ENCODE measurements at regions not wholly inside any gene's neighbourhood (a gene's known extent, or its start where the extent isn't known, plus 50 kb on each side); places are given as distances from the start of the nearest gene placed in this dataset.

- Histone ChIP-seq H3K9me3 (ENCODE audit: control insufficient read depth, low read depth, low read length) (no peaks in the 10 kb centered on the region), H3K4me2 (ENCODE audit: control insufficient read depth, extremely low read depth, insufficient read depth, low read depth, low read length) (no peak overlapping the region), H3K9me1 (ENCODE audit: control insufficient read depth, extremely low read depth, insufficient read depth, low read length) (no peaks in the 10 kb centered on the region), H3K4me1 (ENCODE audit: control insufficient read depth, extremely low read depth, insufficient read depth, low read length) (no peaks in the 10 kb centered on the region), H2AFZ (ENCODE audit: control insufficient read depth, low read length) (no peak overlapping the region), H3K4me3 (ENCODE audit: control insufficient read depth in 2 of 3, extremely low read depth in 1 of 3, insufficient read depth in 2 of 3, low read depth in 1 of 3, low read length in 3 of 3) (no peak overlapping the region), H3K27me3 (ENCODE audit: control insufficient read depth, extremely low read depth, insufficient read depth, low read length) (no peaks in the 10 kb centered on the region), H4K20me1 (ENCODE audit: control insufficient read depth, extremely low read depth, insufficient read depth, low read length) (no peaks in the 10 kb centered on the region), H3K27ac (ENCODE audit: control insufficient read depth, insufficient read depth, low read length) (no peak overlapping the region), H3K79me2 (ENCODE audit: control insufficient read depth, insufficient read depth, low read length) (no peaks in the 10 kb centered on the region), H3K36me3 (ENCODE audit: control insufficient read depth in 2 of 2, extremely low read depth in 1 of 2, insufficient read depth in 2 of 2, low read length in 2 of 2) (no peaks in the 10 kb centered on the region), H3K9ac (ENCODE audit: control insufficient read depth, extremely low read depth, insufficient read depth, low read length) (no peak overlapping the region)
- FAIRE-seq (no peak), DNase-seq (ENCODE audit: low read depth, low spot score) (no peak)
- no peak for TF ChIP-seq EZH2 (IDR thresholded peaks at IDR 0.05; ENCODE audit: low read length)
- TF ChIP-seq, protein P1, sequence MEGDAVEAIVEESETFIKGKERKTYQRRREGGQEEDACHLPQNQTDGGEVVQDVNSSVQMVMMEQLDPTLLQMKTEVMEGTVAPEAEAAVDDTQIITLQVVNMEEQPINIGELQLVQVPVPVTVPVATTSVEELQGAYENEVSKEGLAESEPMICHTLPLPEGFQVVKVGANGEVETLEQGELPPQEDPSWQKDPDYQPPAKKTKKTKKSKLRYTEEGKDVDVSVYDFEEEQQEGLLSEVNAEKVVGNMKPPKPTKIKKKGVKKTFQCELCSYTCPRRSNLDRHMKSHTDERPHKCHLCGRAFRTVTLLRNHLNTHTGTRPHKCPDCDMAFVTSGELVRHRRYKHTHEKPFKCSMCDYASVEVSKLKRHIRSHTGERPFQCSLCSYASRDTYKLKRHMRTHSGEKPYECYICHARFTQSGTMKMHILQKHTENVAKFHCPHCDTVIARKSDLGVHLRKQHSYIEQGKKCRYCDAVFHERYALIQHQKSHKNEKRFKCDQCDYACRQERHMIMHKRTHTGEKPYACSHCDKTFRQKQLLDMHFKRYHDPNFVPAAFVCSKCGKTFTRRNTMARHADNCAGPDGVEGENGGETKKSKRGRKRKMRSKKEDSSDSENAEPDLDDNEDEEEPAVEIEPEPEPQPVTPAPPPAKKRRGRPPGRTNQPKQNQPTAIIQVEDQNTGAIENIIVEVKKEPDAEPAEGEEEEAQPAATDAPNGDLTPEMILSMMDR (optimal IDR thresholded peaks at IDR 0.05 in 1 of 3, IDR thresholded peaks at IDR 0.05 in 1 of 3, conservative IDR thresholded peaks at IDR 0.05 in 1 of 3; ENCODE audit: extremely low read depth in 1 of 3, insufficient read depth in 2 of 3, low read length in 3 of 3), result no peak
- dilution Hi-C loops (cut with MboI; ENCODE audit: extremely low pct_ligation_motif_present, low sequenced_read_pairs), result no loop called here
Observed at GRCh38 chr10:10897400-10897799, 120.3 kb upstream of the CELF2 start.

GRCh38 chr10:10901906-10902305, 115.8 kb upstream of the CELF2 start:
- no peak overlapping the region for H3K4me2 ChIP-seq (ENCODE audit: control insufficient read depth, extremely low read depth, insufficient read depth, low read depth, low read length)
- H3K27me3 ChIP-seq (ENCODE audit: control insufficient read depth, extremely low read depth, insufficient read depth, low read length), result no peaks in the 10 kb centered on the region
- H3K4me1 ChIP-seq (ENCODE audit: control insufficient read depth, extremely low read depth, insufficient read depth, low read length), result no peaks in the 10 kb centered on the region
- TF ChIP-seq, protein P1 (optimal IDR thresholded peaks at IDR 0.05 in 1 of 3, IDR thresholded peaks at IDR 0.05 in 1 of 3, conservative IDR thresholded peaks at IDR 0.05 in 1 of 3; ENCODE audit: extremely low read depth in 1 of 3, insufficient read depth in 2 of 3, low read length in 3 of 3), result no peak
- no peak for TF ChIP-seq EZH2 (IDR thresholded peaks at IDR 0.05; ENCODE audit: low read length)
- no peaks in the 10 kb centered on the region for H3K9me1 ChIP-seq (ENCODE audit: control insufficient read depth, extremely low read depth, insufficient read depth, low read length)
- no peak overlapping the region for H3K4me3 ChIP-seq (ENCODE audit: control insufficient read depth in 2 of 3, extremely low read depth in 1 of 3, insufficient read depth in 2 of 3, low read depth in 1 of 3, low read length in 3 of 3)
- H4K20me1 ChIP-seq (ENCODE audit: control insufficient read depth, extremely low read depth, insufficient read depth, low read length), result no peaks in the 10 kb centered on the region
- FAIRE-seq (no peak), DNase-seq (ENCODE audit: low read depth, low spot score) (no peak)
- H3K9me3 ChIP-seq (ENCODE audit: control insufficient read depth, low read depth, low read length), result no peaks in the 10 kb centered on the region
- H3K27ac ChIP-seq (ENCODE audit: control insufficient read depth, insufficient read depth, low read length), result no peak overlapping the region
- dilution Hi-C loops (cut with MboI; ENCODE audit: extremely low pct_ligation_motif_present, low sequenced_read_pairs), result no loop called here
- H3K79me2 ChIP-seq (ENCODE audit: control insufficient read depth, insufficient read depth, low read length), result no peaks in the 10 kb centered on the region
- H3K9ac ChIP-seq (ENCODE audit: control insufficient read depth, extremely low read depth, insufficient read depth, low read length), result no peak overlapping the region
- H2AFZ ChIP-seq (ENCODE audit: control insufficient read depth, low read length), result no peak overlapping the region
- H3K36me3 ChIP-seq (ENCODE audit: control insufficient read depth in 2 of 2, extremely low read depth in 1 of 2, insufficient read depth in 2 of 2, low read length in 2 of 2), result no peaks in the 10 kb centered on the region
